ACHN (cell line): ENCODE measurements at regions not wholly inside any gene's neighbourhood (a gene's known extent, or its start where the extent isn't known, plus 50 kb on each side); places are given as distances from the start of the nearest gene placed in this dataset.
"Not testable (repeated sequence)": the region's sequence is repeated elsewhere in the genome, so short reads cannot be mapped to it uniquely, and the experiment has no call there.

Experiments
- DNase-seq: peaks from one replicate; pipeline ENCODE4 v3.0.0-alpha.2; 2015
- in situ Hi-C: cut with HindIII; loops from 2 replicates; pipeline ENCODE4 v1.10.0; 2017; ENCODE audit warnings: low sequenced_read_pairs, low pct_ligation_motif_present, low pct_unique_long_range_greater_than_20kb

DNA sequence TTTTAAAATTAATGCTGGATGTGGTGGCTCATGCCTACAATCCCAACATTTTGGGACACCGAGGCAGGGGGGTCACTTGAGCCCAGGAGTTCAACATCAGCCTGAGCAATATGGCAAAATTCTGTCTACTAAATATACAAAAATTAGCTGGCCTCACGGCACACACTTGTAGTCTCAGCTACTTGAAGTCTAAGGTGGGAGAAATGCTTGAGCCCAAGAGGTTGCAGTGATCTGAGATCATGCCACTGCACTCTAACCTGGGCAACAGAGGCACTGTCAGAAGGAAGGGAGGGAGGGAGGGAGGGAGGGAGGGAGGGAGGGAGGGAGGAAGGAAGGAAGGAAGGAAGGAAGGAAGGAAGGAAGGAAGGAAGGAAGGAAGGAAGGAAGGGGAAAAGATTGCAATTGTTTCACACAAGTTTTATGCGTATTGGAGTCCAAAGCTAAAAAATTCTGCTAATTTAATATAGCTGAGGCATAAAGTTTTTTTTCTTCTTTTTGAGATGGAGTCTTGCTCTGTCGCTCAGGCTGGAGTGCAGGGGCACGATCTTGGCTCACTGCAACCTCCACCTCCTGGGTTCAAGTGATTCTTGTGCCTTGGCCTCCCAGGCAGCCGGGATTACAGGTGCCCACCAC is 328.8 kb downstream of the KLF12 start:
- in situ Hi-C loops, DNase-seq: not testable (repeated sequence)

DNA sequence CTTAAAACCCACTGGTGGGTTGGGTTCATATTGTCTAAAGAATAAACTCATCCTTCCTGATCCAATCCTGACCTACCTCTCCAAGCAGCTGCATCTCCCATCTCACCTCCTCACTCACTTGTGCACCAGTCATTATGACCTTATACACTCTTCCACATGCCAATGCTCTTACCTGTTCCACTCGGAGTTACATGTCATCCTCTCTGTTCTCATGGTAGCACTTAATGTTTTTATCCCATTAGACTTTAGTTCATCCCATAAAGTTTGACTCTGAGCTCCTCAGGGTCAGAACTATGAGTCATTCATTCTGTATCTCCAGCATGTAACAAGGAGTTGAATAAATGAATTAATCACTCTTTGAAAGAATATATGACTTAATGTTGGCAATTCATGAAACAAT is 330.2 kb downstream of the KLF12 start:
- DNase-seq: no peak
- in situ Hi-C loops: no loop called here

DNA sequence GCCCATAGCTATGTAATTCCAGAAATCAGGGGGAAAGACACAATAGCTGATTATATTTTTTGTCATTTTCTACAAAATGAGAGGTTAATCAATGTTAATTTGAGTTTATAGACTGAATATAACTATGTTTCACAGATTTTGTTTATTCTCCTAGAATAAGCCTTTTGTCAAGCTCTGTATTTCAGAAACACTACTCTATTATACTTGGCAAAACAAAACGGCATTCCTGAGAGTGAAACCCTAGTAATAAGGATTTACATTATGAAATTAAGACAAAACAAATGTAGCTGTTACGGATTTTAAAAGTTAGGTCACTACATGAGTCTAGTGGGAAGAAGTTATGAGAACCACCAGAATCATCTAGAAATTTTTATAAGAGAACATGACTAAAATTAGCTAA is 334.2 kb downstream of the KLF12 start:
- in situ Hi-C loops: no loop called here
- no peak for DNase-seq

DNA sequence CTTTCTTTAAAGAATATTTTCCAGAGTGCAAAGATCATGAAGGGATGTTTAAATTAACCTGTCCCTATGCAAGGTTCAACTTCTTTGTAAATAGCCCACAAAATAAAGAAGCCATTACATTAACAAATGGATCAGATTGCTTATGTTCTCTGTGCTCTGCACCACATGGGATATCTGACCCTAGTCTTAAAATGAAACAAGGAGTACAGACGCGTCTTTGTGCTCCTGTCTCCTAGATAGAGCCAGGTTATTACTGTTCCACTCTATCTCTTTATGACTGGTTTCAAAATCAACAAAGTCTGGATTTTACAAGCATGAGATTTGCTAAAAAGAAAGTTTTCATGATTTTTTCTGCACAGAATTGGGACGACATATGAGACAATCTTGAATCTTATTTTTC is 339.4 kb downstream of the KLF12 start:
- in situ Hi-C loops: no loop called here
- no peak for DNase-seq

DNA sequence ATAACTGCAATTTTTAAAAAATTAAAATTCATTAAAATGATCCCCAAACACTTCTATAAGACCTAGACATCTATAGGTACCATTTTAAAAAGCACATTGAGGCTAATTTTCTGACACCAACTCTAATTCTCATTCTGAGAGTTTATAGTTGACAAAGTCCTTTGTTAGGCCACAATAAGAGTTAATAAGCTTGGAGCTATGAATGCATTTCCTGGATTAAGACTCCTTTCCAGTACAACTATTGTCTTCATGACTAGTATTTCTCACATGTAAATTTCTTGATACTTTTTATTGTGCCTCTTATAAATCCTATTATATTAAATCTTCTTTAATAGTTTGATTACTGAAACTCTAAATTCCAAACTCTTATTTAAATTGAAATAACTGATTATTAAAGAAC is 340.8 kb downstream of the KLF12 start:
- DNase-seq: no peak
- in situ Hi-C loops: no loop called here

DNA sequence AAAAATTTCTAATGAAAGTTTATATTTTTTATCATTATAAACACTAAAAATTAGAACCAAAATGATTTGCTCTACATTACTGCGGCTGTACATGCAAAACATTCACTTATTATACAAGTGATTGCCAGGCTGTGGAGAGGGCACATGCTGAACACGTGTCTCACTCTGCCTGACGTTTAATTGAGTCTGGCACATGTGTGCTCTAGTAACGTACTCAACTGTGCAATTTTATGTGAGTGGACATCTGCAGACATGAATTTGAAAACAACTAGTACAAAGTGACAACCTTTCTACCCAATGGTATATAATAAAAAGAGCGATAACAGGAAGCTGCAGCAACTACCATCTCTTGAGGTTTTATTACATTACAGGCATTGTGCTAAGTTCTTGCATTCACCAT is 341.4 kb downstream of the KLF12 start:
- DNase-seq: no peak
- in situ Hi-C loops: no loop called here

DNA sequence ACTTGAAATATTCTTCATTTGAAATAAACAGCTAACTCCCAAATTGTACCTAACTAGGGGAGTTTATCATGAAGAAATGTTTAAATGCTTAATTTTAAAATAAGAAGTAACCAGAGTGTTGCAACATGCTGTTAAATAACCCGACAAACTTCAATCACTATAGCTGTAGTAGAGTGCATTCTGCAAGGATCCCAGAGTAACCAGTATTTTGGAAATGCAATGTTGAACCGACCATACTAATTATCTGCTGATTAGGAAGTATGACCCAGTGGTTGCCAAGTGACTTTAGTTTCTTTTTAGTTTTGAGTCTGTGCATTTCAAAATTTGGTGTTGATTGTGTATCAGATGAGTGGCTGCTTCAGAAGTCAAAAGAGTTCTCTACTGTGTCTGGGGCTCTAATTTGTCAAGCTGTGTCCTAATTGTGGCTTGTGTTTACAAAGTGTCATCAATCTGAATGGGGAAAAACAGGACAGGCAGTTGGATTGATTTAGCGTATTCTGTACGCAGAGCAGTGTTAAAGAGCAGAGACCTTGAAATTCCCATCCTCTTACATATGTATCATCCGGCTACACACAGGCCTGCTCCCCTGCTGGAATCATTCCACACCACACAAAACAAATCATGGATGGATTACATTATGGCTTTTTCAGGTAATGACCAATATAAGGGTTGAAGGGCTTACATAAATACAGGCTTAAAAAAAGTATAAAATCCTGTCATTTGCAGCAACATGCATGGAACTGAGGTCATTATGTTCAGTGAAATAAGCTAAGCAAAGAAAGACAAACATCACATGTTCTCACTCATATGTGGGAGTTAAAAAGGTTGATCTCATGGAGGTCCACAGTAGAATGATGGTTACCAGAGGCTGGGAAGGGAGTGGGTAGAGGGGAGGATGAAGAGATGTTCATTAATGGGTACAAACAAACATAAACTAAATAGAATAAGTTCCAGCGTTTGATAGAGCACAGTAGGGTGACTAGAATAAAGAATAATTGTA is 351.5 kb downstream of the KLF12 start:
- in situ Hi-C loops: no loop called here
- no peak for DNase-seq

DNA sequence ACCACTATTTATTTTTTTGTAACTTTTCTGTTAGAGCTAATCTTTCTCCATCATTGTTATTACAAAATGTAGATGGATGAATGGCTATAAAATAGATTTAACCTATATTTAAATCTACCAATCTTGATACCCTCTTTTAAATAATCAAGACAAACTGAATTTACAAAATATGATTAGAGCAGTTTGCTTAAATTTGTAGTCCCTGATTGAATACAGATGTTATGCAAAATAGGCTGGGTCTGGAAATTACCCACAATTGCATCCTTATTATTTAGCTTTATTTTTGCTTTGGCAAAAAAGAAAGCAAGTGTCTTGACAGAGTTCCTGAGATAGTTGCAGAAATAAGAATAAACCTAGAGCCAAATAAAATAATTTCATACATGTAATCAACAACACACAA is 352.8 kb downstream of the KLF12 start:
- in situ Hi-C loops: no loop called here
- no peak for DNase-seq

DNA sequence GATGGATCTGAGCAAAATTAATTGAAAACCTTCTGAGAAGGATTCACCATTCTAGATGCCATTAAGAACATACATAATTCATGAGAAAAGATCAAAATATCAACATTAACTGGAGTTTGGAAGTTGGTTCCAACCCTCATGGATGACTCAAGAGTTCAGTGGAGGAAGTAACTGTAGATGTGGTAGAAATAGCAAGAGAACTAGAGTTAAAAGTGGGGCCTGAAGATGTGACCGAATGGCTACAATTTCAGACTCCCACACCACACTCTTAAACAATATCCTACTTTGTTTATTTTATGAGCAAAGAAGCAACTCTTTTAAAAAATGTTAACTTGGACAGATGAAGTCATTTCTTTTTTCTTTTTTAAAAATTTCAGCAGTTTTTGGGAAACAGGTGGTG is 354.3 kb downstream of the KLF12 start:
- in situ Hi-C loops: no loop called here

DNA sequence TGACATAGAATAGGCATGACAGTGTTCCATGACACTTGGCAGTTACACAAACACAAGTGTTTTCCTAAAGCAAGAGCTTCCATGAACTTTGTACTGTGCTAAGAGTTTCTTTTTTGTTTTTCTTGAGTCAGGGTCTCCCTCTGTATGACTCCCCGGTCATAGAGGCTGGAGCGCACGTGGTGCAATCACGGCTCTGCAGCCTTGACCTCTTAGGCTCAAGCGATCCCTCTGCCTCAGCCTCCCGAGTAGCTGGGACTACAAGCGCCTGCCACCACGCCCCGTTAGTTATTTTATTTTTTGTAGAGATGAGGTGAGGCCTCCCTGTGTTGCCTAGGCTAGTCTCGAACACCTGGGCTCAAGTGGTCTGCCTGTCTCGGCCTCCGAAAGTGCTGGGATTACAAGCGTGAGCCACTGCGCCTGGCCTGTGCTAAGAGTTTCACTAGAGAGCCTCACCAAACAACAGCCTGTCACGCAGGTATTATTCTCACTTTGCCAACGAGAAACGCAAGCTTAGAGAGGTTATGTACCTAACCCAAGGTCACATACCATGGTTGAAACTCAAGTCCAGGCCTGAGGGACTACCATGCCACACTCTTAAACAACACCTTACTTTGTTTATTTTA is 355.9 kb downstream of the KLF12 start:
- in situ Hi-C loops: no loop called here
- DNase-seq: no peak

More for the DNA sequence above, 354.3 kb downstream of the KLF12 start:
- DNase-seq: no peak

DNA sequence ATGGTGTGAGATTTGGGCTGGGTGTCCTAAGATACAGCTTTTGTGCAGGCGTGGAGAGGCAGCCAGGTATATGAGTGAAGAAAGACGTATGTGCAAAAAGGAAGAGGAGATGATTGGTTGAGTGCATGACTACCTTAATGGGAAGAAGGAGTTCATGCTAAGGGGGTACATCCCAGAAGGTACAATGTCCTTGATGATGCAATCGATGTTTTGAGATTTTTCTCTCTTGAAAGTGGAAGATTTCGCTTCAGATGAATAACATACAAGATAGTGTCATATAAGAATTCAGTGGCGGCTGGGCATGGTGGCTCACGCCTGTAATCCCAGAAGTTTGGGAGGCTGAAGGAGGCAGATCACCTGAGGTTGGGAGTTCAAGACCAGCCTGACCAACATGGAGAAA is 357.1 kb downstream of the KLF12 start:
- no peak for DNase-seq
- in situ Hi-C loops: no loop called here

DNA sequence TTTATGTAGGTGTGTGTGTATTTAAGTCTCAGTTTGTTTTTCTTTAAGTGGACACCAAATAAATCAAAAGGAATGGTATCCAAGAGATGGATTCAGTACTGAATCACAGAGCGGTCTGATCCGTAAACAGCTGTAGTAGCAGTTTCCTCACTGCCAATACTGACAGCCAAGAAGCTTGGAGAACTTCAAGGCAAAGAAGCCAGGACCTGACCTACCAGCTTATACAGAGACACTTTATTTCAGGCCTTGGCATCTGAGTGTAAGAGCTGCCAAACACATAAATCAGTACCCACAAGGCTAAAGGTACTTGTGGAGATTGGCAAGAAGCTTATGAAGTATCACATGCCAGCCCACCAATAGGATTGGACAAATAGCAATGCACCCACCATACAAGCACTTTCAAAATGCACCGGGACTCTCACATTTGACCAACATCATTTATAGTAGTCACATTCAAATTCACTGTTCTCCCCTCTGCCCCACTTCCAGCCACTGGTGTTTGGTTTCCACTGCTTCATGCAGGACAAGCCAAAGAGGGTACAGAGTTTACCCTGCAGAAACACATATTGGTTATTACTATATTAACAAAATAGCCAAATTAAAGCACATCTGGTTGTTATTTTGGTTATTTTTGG is 357.9 kb downstream of the KLF12 start:
- in situ Hi-C loops: no loop called here
- no peak for DNase-seq

DNA sequence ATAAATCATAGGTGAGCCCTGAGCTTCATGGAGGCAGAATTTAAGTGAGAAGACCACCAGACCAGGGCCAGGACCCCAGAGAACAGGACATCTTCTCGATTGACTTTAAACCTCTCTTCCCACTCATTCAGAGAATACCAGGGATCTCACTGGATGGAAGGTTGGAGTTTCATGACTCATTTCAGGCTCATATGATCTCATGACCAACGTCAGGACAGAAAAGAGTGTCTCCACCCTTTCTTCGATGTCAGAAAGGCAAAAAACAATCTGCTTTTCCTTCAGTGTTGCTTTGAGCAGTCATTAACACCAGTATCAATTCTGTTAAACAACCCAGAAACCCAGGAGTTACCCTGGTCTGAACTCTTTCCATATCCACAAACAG is 361.0 kb downstream of the KLF12 start:
- no peak for DNase-seq
- in situ Hi-C loops: no loop called here

DNA sequence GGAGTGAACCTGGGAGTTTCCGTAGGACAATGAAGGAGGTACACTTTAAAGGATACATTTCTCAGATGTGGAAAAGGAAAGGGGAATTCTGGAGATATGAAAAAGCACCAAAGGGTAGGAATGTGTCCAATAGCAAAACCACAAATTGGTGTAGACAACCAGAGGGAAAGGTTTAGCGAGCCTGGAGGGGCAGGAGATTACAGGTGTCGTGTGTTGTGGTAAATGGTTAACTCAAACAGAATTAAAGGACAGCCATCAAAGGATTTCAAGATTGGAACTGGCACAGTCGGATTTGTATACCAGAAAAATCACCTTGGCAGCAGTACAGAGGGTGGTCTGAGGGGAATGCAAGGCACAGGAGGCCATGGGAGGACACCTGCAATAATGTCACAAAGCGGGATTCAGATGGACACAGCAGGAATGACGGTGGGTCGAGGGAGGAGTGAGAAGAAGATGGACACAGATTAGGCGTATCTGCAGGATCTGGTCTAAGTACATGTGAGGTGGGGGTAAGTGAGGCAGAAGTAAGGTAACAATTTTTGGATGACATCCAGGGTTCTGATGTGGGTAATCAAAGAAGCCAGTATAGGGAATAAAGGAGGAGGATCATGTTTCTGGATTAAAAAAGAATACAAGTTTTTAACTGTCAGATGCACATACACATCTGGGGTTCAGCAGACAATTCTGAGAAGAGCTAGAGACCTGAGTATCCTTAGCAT is 361.6 kb downstream of the KLF12 start:
- DNase-seq: no peak
- in situ Hi-C loops: no loop called here

DNA sequence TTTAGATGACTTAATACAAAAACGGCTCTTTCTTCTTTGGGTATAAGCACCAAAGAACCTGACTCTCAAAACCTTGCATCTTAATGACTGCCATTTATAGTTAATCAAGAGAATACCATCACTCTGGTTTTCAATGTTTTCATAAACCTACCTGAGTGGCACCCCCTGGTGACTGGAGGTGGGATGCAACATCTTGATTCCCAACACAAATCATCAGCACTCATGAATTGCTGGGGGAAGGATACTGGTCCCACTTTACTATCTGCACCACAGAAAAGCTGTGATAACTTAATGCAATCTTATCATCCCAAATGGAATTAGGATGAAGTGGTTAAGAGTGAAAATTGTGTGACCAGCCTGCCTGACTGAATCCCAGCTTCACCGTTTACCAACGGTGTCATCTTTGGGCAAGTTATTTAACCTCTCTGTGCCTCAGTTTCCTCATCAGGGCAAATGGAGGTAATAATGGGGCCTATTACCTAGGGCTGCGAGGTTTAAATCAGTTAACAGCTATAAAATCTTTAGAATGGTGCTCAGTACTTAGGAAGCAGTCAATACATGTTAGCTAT is 366.4 kb downstream of the KLF12 start:
- DNase-seq: peak; percentile 13
- in situ Hi-C loops: no loop called here

DNA sequence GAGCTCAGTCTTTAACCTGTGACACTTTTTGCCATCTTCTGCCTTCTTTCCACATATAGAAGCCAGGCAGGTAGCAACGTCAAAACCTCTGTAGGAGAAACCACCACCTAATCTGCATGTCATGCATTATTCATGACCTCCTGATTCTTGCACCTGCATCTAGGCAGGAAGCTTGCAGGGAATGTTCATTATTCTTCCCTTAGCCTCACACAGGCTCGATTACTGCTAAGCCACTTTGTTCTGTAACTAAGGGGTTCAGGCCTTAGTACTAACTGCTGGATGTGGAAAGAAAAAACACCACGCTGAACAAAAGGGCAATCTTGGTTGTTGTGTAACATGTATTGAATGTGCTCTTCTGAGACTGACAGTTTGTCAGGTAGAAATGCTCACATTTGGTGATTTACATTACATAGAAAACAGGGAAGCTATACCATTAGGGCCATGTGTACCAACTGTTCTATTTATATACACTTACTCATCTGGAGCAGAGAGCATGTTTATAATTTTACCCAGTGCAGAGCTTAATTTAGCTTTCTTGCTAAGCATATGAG is 366.9 kb downstream of the KLF12 start:
- no peak for DNase-seq
- in situ Hi-C loops: no loop called here

DNA sequence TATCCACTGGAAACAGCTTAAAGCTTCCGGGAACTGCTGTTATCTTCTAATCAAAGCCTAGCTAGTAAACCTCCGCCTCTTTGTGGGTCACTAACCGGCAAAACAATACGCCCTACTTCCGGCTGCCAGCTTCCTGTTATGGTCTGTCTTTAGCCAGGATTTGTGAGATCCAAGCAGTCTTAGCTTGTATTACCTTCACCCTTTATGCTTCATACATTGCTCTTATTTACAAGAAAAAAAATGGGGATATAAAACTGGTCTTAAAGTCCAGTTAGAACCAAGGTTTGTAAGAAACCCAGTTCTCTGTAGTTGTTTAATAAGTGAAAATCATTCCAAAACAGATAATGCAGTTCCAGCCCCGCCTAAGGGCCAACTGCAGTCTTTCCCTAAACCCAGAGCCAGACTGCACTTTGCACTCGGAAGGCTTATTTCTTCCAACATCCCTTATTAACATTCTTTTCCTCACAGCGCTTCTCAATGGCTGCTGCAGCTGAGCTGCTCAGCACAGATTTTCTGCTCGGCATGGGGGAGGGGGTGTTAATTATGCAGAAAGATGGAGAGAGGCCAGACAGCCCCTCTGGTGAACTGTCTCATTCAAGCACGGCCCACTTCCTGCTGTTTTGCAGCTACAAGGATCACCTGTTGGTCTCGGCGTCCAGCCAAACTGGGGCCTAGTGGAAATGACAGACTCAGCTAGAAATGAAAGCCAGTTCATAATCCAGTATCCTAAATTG is 368.4 kb downstream of the KLF12 start:
- no peak for DNase-seq
- in situ Hi-C loops: no loop called here
